ENCODE measurements at regions not wholly inside any gene's neighbourhood (a gene's known extent, or its start where the extent isn't known, plus 50 kb on each side); places are given as distances from the start of the nearest gene placed in this dataset.

GRCh38 chr4:89539374-89539773, 231.8 kb upstream of the GPRIN3 start:
- no peak overlapping the region for H3K4me2 ChIP-seq (ENCODE audit: low read length)
- TF ChIP-seq CTCF (IDR thresholded peaks at IDR 0.05; ENCODE audit: low read depth, low read length) = no peak
- TF ChIP-seq EZH2phosphoT487 (IDR thresholded peaks at IDR 0.05; ENCODE audit: low read depth) = no peak
- H3K27me3 ChIP-seq (ENCODE audit: low read depth, low read length) = no peaks in the 10 kb centered on the region
- H3K9me3 ChIP-seq (ENCODE audit: insufficient read depth, low read length) = no peaks in the 10 kb centered on the region
- H3K79me2 ChIP-seq (ENCODE audit: low read length) = no peaks in the 10 kb centered on the region
- no peak overlapping the region for H3K9ac ChIP-seq (ENCODE audit: low read length)
- H3K27ac ChIP-seq (ENCODE audit: low read length) = no peak overlapping the region
- H2AFZ ChIP-seq (ENCODE audit: low read depth, low read length) = no peak overlapping the region
- H3K4me1 ChIP-seq (ENCODE audit: low read length) = peaks cover 8% of the 10 kb centered on the region
- H3K36me3 ChIP-seq (replicated peaks; ENCODE audit: low read depth, low read length) = no peaks in the 10 kb centered on the region
- no peak overlapping the region for H3K4me3 ChIP-seq (ENCODE audit: low read length)
- no peaks in the 10 kb centered on the region for H4K20me1 ChIP-seq (ENCODE audit: insufficient read depth, low read length)

- TF ChIP-seq EZH2phosphoT487 (IDR thresholded peaks at IDR 0.05; ENCODE audit: low read depth) = no peak
- TF ChIP-seq CTCF (IDR thresholded peaks at IDR 0.05; ENCODE audit: low read depth, low read length) = no peak
- Histone ChIP-seq H4K20me1 (ENCODE audit: insufficient read depth, low read length) (no peaks in the 10 kb centered on the region), H3K27ac (ENCODE audit: low read length) (no peak overlapping the region)
Observed at GRCh38 chr4:89538886-89539285, 231.3 kb upstream of the GPRIN3 start.

GRCh38 chr4:89538171-89538570, 230.6 kb upstream of the GPRIN3 start:
- H3K79me2 ChIP-seq (ENCODE audit: low read length) = no peaks in the 10 kb centered on the region
- no peaks in the 10 kb centered on the region for H3K27me3 ChIP-seq (ENCODE audit: low read depth, low read length)
- H3K4me3 ChIP-seq (ENCODE audit: low read length) = no peak overlapping the region
- H3K9ac ChIP-seq (ENCODE audit: low read length) = no peak overlapping the region
- no peaks in the 10 kb centered on the region for H3K36me3 ChIP-seq (replicated peaks; ENCODE audit: low read depth, low read length)
- H3K27ac ChIP-seq (ENCODE audit: low read length) = no peak overlapping the region
- H3K4me1 ChIP-seq (ENCODE audit: low read length) = peaks cover 8% of the 10 kb centered on the region
- H4K20me1 ChIP-seq (ENCODE audit: insufficient read depth, low read length) = no peaks in the 10 kb centered on the region
- H3K4me2 ChIP-seq (ENCODE audit: low read length) = no peak overlapping the region
- TF ChIP-seq EZH2phosphoT487 (IDR thresholded peaks at IDR 0.05; ENCODE audit: low read depth) (no peak), CTCF (IDR thresholded peaks at IDR 0.05; ENCODE audit: low read depth, low read length) (no peak)
- no peaks in the 10 kb centered on the region for H3K9me3 ChIP-seq (ENCODE audit: insufficient read depth, low read length)
- no peak overlapping the region for H2AFZ ChIP-seq (ENCODE audit: low read depth, low read length)

More at GRCh38 chr4:89538886-89539285, 231.3 kb upstream of the GPRIN3 start:
- Histone ChIP-seq H3K9me3 (ENCODE audit: insufficient read depth, low read length) (no peaks in the 10 kb centered on the region), H3K36me3 (replicated peaks; ENCODE audit: low read depth, low read length) (no peaks in the 10 kb centered on the region), H3K79me2 (ENCODE audit: low read length) (no peaks in the 10 kb centered on the region), H3K4me2 (ENCODE audit: low read length) (no peak overlapping the region), H3K4me1 (ENCODE audit: low read length) (peaks cover 8% of the 10 kb centered on the region), H2AFZ (ENCODE audit: low read depth, low read length) (no peak overlapping the region), H3K4me3 (ENCODE audit: low read length) (no peak overlapping the region), H3K27me3 (ENCODE audit: low read depth, low read length) (no peaks in the 10 kb centered on the region), H3K9ac (ENCODE audit: low read length) (no peak overlapping the region)

- H3K27me3 ChIP-seq (ENCODE audit: low read depth, low read length) = no peaks in the 10 kb centered on the region
- H4K20me1 ChIP-seq (ENCODE audit: insufficient read depth, low read length) = no peaks in the 10 kb centered on the region
- H3K27ac ChIP-seq (ENCODE audit: low read length) = no peak overlapping the region
- no peak overlapping the region for H3K4me2 ChIP-seq (ENCODE audit: low read length)
- no peak for TF ChIP-seq EZH2phosphoT487 (IDR thresholded peaks at IDR 0.05; ENCODE audit: low read depth)
- TF ChIP-seq CTCF (IDR thresholded peaks at IDR 0.05; ENCODE audit: low read depth, low read length) = no peak
- H3K79me2 ChIP-seq (ENCODE audit: low read length) = no peaks in the 10 kb centered on the region
- H3K4me1 ChIP-seq (ENCODE audit: low read length) = peaks cover 8% of the 10 kb centered on the region
- H3K36me3 ChIP-seq (replicated peaks; ENCODE audit: low read depth, low read length) = no peaks in the 10 kb centered on the region
- no peak overlapping the region for H2AFZ ChIP-seq (ENCODE audit: low read depth, low read length)
- H3K9me3 ChIP-seq (ENCODE audit: insufficient read depth, low read length) = no peaks in the 10 kb centered on the region
- H3K4me3 ChIP-seq (ENCODE audit: low read length) = no peak overlapping the region
- H3K9ac ChIP-seq (ENCODE audit: low read length) = no peak overlapping the region
Observed at GRCh38 chr4:89537281-89537680, 229.7 kb upstream of the GPRIN3 start.
